ENCODE measurements at regions not wholly inside any gene's neighbourhood (a gene's known extent, or its start where the extent isn't known, plus 50 kb on each side); places are given as distances from the start of the nearest gene placed in this dataset.
"Not testable (repeated sequence)": the region's sequence is repeated elsewhere in the genome, so short reads cannot be mapped to it uniquely, and the experiment has no call there.

DNA sequence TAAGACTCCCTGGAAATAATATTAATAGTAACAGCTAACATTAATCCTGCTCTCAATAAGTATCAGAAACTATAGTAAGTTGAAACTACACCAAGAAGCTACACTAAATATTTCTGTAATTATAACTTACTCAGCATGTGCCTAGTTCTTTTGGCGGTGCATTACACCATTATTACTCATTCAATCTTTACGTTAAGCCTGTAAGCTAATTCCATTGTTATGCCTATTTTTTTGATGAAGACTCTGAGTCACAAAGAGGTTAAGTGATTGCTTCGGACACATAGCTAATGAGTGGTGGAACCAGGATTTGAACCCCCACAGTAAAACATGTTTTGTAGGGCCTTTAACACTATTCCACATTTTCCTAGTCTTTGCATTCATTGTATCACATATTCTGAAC, 111.6 kb downstream of the RASSF10 start:
- DNase-seq, result no peak
- in situ Hi-C loops (cut with HindIII; ENCODE audit: low pct_ligation_motif_present, low pct_unique_long_range_greater_than_20kb, low sequenced_read_pairs), result no loop called here

DNA sequence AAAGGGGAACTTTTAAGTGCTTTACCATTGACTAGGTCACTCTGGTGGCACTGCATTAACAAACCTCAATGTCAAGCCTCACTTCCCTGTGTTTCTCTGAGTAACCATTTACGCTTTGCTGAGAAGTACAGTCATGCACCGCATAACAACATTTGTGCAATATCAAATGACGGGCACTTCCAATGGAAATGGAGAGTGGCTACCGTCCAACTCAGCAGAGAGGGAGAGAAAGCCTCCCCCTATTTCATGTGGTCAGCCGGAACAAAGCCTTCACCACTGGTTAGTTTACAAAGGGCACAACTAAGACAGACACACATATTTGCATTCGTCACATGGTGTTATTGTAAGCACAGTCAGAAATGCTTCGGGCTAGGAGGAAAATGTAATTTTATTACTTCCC, 117.3 kb downstream of the RASSF10 start:
- DNase-seq, result peak; percentile 88
- in situ Hi-C loops (cut with HindIII; ENCODE audit: low pct_ligation_motif_present, low pct_unique_long_range_greater_than_20kb, low sequenced_read_pairs), result no loop called here

DNA sequence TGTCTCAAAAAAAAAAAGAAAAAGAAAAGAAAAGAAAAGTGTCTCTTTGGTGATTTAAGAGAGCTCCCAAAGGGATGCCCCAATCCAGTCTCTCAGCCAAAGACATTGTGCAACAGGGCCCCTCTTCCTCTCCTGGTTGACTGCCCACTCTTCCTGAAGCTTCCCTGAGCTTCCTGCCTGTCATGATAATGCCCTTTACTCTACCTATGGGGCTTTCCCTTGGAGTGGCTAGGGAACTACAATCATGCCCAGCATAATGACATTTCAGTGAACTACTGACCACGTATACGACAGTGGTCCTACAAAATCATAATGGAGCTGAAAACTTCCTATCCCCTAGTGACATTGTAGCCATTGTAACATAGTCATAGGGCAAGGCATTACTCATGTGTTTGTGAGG, 118.0 kb downstream of the RASSF10 start:
- DNase-seq, result no peak
- in situ Hi-C loops (cut with HindIII; ENCODE audit: low pct_ligation_motif_present, low pct_unique_long_range_greater_than_20kb, low sequenced_read_pairs), result no loop called here

GRCh38 chr11:13128354-13128753, 119.2 kb downstream of the RASSF10 start:
- in situ Hi-C loops (cut with HindIII; ENCODE audit: low pct_ligation_motif_present, low pct_unique_long_range_greater_than_20kb, low sequenced_read_pairs), result no loop called here
- DNase-seq, result no peak

DNA sequence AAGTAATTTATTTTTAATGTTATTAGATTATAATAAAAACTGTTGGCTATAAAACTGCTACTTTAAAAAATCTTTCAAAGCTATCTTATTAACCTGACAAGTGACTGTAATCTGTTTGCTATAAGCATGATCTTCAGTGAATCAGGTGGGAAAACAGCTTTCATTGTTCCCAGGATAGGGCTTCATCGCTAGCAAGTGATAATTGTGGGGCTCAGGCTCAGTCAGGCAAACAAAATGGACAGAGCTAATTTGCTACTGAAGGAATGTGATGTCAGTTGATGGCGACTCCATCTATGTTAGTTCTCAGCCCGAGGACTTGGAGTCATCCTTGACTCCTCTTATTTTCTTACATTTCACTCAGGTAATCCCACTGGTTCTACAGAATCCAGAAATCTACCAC, 125.0 kb downstream of the RASSF10 start:
- no peak for DNase-seq
- in situ Hi-C loops (cut with HindIII; ENCODE audit: low pct_ligation_motif_present, low pct_unique_long_range_greater_than_20kb, low sequenced_read_pairs), result no loop called here

- DNase-seq, result no peak
- in situ Hi-C loops (cut with HindIII; ENCODE audit: low pct_ligation_motif_present, low pct_unique_long_range_greater_than_20kb, low sequenced_read_pairs), result no loop called here
Measured at GRCh38 chr11:13134886-13135285, 125.8 kb downstream of the RASSF10 start.

DNA sequence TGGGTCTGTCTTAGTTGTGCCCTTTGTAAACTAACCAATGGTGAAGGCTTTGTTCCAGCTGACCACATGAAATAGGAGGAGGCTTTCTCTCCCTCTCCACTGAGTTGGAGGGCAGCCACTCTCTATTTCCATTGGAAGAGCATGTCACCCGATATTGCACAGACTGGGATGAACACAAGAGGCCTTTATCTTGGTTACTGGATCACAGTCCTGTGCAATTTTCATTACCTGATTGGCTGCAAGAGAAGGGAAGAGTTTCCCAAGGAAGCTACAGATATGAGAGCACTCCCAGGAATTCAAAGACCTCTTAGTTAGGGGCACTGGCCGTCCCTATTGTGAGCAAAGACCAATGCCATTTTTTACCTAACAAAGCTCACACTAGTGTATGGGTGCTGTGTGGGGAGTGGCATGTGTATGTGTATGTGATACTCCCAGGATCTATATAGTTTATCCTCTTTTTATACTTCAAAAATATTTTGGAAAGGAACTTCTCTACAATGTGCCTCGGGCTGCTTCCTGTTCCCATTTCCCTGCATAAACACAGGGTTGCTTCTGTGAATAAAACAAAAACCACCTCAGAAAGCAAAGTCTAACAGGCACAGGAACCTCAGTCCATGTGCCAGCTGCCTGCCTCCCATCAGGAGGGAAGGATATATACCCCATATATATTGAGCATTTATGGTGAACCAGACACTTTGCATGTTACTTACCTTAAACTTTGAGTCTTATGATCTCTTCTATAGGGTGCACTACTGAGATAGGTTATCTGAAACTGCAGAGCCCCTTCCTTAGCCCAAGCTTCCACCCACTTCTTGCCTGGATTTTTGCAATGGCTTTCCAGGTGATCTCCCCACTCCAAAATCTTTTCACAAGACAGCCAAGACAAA, 126.5 kb downstream of the RASSF10 start:
- in situ Hi-C loops (cut with HindIII; ENCODE audit: low pct_ligation_motif_present, low pct_unique_long_range_greater_than_20kb, low sequenced_read_pairs), result no loop called here
- no peak for DNase-seq

DNA sequence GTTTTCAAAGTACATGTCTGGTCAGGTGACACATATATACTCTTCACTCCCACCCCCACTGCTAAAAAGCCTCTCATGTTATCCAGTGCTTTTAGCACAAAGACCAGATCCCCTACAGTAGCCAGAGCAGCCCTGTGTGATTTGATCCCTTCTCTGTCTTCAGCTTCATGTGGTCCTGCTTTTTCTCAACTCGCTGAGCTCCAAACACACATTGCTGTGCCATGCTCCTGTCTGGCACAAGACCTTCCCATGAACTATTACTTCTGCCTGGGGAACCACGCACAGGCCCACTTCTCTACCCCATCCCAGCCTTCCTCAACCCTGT, 127.1 kb downstream of the RASSF10 start:
- in situ Hi-C loops (cut with HindIII; ENCODE audit: low pct_ligation_motif_present, low pct_unique_long_range_greater_than_20kb, low sequenced_read_pairs), result no loop called here
- no peak for DNase-seq

DNA sequence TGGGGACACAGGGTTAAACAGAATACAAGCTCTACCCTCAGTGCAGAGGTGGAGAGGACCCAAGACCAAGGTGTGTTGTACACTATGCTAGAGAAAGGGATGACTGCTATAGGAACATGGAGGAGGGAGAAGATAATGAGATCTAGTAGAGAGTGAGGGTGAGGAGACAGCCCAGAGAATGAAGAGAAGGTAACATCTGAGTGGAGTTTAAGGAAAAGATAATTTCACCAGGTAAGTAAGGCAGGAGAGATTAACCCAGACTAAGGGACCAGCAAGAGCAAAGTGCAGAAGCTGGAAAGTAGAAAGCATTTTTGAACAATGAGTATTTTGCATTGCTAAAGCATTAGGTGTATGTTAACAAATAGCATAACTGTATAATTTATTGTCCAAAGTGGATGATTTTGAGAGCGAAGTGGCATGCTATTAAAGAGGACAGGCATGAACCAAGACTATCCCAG, 128.8 kb downstream of the RASSF10 start:
- DNase-seq, result no peak
- in situ Hi-C loops (cut with HindIII; ENCODE audit: low pct_ligation_motif_present, low pct_unique_long_range_greater_than_20kb, low sequenced_read_pairs), result no loop called here

- in situ Hi-C loops (cut with HindIII; ENCODE audit: low pct_ligation_motif_present, low pct_unique_long_range_greater_than_20kb, low sequenced_read_pairs); DNase-seq: not testable (repeated sequence)
Measured at GRCh38 chr11:13139085-13139484, 130.0 kb downstream of the RASSF10 start.

- peak; percentile 97 for DNase-seq
Measured at GRCh38 chr11:13140028-13140870, 131.1 kb downstream of the RASSF10 start.

DNA sequence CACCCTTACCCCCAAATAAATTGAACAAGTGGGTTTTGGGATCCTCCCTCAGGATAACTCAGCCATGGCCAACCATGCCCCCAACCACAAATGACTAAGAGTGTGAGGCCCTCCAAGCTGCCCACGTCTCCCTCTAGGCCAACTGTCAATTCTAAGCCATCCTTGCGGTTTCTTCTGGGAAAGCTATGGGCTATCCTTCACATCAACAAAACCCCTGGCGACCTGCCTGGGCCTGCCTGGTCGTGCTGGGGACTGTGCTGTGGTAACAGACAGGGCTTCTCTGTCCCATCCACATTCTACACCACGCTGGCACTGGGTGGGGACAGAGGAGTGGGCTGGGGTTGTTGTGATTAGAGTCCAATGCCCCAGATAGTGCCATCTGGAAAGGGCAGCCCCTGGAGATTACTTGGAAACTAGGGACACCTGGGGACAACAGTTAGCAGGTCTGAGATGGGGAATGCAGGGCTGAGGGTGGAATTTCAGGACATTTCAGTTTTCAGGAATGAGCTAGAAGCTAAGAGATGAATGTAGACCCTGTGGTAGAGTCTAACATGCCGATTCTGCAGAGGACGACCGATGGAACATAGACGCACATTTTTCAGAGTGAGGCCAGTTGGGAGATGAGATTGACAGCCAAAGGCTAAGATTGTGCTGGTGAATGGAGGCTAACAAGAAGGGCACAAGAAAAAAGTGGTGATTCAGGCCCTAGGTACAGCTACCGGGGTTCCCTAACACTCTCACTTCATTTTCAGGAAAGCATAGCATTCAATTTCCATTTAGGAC, 131.9 kb downstream of the RASSF10 start:
- in situ Hi-C loops (cut with HindIII; ENCODE audit: low pct_ligation_motif_present, low pct_unique_long_range_greater_than_20kb, low sequenced_read_pairs), result no loop called here
- DNase-seq, result peak; percentile 90

More at GRCh38 chr11:13140028-13140870, 131.1 kb downstream of the RASSF10 start:
- in situ Hi-C loops (cut with HindIII; ENCODE audit: low pct_ligation_motif_present, low pct_unique_long_range_greater_than_20kb, low sequenced_read_pairs), result no loop called here

GRCh38 chr11:13141731-13142709, 132.9 kb downstream of the RASSF10 start:
- in situ Hi-C loops (cut with HindIII; ENCODE audit: low pct_ligation_motif_present, low pct_unique_long_range_greater_than_20kb, low sequenced_read_pairs), result no loop called here
- no peak for DNase-seq

DNA sequence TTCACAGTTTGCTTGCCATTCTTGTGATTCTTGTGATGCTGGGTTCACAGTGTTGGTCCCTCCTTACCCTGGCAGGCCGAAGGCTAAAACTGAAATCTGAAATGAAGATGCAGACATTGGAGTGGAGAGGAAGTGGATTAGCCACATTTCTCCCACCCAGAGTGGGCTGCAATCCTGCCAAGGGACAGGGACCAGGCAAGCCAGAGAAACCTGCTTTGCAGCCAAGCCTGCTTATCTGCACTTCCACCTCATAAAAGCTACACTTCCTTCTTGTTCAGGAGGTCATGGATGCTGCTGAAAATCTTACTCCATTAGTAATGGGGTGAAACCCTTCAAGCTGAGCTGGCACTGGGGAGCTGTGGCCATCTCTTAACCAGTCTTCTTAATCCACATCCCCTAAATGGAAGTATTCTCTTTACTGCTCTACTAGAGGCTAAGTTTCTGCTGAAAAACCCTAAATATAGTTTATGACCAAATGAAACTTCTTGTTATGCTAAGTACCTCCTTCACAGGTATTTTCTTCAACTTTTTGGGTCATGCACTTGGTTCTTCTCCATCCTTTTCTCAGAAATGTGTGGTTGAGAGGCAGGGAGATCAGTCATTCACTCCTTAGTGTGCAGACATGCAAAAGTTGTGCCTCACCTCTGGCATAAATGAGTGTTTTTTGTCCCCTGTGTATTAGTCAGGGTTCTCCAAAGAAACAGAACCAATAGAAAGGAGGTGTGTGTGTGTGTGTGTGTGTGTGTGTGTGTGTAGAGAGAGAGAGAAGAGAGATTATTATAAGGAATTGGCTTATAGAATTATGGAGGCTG, 133.9 kb upstream of the BMAL1 start:
- in situ Hi-C loops (cut with HindIII; ENCODE audit: low pct_ligation_motif_present, low pct_unique_long_range_greater_than_20kb, low sequenced_read_pairs), result no loop called here
- no peak for DNase-seq

DNA sequence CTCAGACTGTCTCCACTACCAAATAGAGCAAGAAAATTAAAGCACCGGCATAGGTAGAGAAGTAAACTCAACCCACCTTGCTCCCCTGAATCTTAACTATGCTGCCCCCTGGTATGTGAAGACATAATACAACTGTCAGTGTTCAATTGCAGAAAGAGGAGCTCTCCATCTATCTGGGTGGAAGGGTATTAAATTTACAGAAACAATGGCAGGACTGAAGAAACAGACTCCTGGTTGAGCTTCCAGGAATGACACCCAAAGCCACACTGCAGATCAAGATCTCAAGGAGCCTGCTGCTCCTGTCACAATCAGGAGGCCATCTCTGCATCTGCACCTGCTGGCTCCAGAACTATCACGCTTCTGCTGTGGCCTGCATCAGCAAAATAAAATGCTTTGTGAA, 132.1 kb upstream of the BMAL1 start:
- in situ Hi-C loops (cut with HindIII; ENCODE audit: low pct_ligation_motif_present, low pct_unique_long_range_greater_than_20kb, low sequenced_read_pairs), result no loop called here

GRCh38 chr11:13149991-13150390, 127.6 kb upstream of the BMAL1 start:
- no peak for DNase-seq
- in situ Hi-C loops (cut with HindIII; ENCODE audit: low pct_ligation_motif_present, low pct_unique_long_range_greater_than_20kb, low sequenced_read_pairs), result no loop called here

More for the DNA sequence above, 132.1 kb upstream of the BMAL1 start:
- peak; percentile 14 for DNase-seq

- DNase-seq, result no peak
- in situ Hi-C loops (cut with HindIII; ENCODE audit: low pct_ligation_motif_present, low pct_unique_long_range_greater_than_20kb, low sequenced_read_pairs), result no loop called here
Measured at GRCh38 chr11:13150487-13150886, 127.1 kb upstream of the BMAL1 start.

Data from ACHN (cell line).